GM12872 (cell line): ENCODE measurements at regions not wholly inside any gene's neighbourhood (a gene's known extent, or its start where the extent isn't known, plus 50 kb on each side); places are given as distances from the start of the nearest gene placed in this dataset.

Experiments used
- TF ChIP-seq, protein P1 (sequence below): IDR thresholded peaks from 3 replicates; pipeline ENCODE4 v1.5.1; 2011; ENCODE audit warnings: low read depth, mild to moderate bottlenecking, low read length, moderate library complexity; ENCODE audit not compliant: insufficient read depth

- TF ChIP-seq, protein P1, sequence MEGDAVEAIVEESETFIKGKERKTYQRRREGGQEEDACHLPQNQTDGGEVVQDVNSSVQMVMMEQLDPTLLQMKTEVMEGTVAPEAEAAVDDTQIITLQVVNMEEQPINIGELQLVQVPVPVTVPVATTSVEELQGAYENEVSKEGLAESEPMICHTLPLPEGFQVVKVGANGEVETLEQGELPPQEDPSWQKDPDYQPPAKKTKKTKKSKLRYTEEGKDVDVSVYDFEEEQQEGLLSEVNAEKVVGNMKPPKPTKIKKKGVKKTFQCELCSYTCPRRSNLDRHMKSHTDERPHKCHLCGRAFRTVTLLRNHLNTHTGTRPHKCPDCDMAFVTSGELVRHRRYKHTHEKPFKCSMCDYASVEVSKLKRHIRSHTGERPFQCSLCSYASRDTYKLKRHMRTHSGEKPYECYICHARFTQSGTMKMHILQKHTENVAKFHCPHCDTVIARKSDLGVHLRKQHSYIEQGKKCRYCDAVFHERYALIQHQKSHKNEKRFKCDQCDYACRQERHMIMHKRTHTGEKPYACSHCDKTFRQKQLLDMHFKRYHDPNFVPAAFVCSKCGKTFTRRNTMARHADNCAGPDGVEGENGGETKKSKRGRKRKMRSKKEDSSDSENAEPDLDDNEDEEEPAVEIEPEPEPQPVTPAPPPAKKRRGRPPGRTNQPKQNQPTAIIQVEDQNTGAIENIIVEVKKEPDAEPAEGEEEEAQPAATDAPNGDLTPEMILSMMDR, result no peak
These were observed 210.2 kb upstream of the GAS1 start for GRCh38 chr9:87157366-87158031.

DNA sequence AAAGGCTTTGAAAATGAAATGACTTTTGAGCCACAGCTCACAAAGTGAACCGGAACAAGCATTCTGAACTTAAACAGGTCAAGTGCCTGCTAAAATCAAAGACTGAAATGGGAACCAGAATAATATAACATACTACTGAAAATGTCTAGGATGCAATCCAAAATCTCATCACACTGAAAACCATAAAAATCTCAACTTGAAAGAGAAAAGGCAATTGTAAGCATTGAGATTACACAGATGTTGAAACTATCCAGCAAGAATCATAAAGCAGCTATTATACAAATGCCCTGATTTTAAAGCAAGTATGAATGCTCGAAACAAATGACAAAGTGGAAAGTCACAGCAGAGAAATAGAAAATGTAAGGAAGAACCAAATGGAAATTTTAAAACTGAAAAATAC is 211.5 kb upstream of the GAS1 start:
- TF ChIP-seq, protein P1, result no peak

GRCh38 chr9:87160148-87161102 is 213.1 kb upstream of the GAS1 start:
- TF ChIP-seq, protein P1, result no peak

GRCh38 chr9:87167161-87167560 is 219.9 kb upstream of the GAS1 start:
- TF ChIP-seq, protein P1, result no peak

DNA sequence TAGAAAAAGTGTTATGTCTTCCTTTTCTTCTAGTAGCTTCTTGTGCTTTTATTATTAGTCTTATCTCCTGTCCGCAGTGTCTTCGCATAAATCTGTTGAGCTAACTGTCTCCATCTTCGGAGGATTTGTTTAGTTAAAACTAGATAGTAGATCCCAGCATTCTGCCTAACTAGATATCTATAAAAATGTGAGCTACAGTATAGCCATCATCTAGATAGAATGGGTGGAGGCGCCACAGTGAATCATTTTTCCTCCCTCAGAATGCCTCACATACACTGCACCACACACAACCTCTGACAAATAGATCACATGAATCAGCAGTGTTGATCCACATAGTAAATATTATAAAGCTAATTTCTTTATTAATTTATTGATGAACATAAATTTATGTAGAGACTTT is 220.3 kb upstream of the GAS1 start:
- TF ChIP-seq, protein P1, result no peak

- TF ChIP-seq, protein P1, result no peak
These were observed 231.0 kb upstream of the GAS1 start for GRCh38 chr9:87178302-87178701.

DNA sequence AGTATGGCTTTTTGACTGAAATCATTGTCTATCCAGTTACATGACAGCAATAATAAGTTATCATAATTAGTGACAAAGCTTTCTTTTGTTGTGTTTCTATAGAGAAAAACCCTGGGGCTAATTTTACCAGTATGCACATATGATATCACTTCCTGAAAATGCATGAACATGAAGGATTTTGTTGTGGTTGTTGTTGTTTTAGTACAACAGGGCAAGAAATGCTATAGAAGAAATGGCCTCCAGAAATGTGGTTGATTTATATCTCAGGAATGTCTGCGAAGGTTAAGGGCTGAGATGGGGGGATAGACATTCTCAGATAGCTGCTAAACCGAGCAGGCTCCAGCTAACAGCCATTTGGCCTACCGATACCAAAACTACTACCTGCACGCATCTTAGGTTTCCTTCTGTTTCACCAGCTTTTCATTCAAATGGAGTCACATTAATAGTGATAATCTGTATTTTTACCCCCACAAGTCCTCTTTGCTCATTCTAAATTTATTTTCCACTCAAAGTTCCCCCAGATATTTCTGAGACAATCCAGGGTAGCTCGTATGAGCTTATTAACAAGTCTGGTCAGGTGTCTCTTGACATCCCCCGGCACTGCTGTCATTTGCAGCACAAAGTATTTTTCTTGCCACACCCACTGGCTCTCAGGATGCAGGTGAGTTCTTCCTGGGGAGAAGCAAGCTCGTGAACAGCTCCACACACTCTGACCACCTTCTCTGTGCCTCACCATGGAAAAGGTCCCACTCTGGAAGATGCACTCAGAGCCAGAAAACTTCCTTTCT is 232.4 kb upstream of the GAS1 start:
- TF ChIP-seq, protein P1, result no peak
